PC-3 (cell line): ENCODE measurements at regions not wholly inside any gene's neighbourhood (a gene's known extent, or its start where the extent isn't known, plus 50 kb on each side); places are given as distances from the start of the nearest gene placed in this dataset.

ENCODE experiments used
- EZH2 ChIP-seq: fragments of 300-600 bp; sonication (generic); IDR thresholded peaks from one replicate; pipeline ENCODE4 v1.6.1; 2017; ENCODE audit warnings: antibody characterized with exemption, mild to moderate bottlenecking, low read length; ENCODE audit not compliant: unreplicated experiment
- EZH2phosphoT487 ChIP-seq: fragments of 300-600 bp; sonication (generic); IDR thresholded peaks from 2 replicates; pipeline ENCODE4 v1.6.1; 2018; ENCODE audit warnings: mild to moderate bottlenecking, antibody characterized with exemption, low read length, borderline replicate concordance
- TF ChIP-seq, protein P1 (sequence below): fragments of 300-600 bp; sonication (generic); conservative IDR thresholded peaks from 2 replicates; pipeline ENCODE4 v1.5.1; 2017; ENCODE audit warnings: antibody characterized with exemption, low read depth, mild to moderate bottlenecking, low read length

DNA sequence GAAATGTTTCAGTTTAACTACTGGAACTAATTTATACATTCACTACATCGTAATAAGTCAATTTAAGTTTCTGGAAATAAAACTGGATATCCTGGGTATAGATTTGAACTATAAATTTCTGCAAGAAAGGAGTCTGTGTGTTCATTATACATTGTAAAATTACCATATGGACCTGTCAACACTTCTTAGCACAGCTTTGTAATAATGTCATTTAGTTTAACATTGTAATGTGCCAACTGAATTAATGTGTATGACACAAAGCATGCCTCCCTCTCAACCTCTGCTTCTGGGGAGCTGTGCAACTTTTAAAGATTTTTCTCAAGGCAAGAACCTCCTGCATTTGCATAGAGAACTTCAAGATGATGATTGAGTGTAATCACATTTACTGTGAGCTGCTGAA, 213.7 kb upstream of the GALNT5 start:
- TF ChIP-seq EZH2 (no peak), EZH2phosphoT487 (no peak)
- TF ChIP-seq, protein P1, sequence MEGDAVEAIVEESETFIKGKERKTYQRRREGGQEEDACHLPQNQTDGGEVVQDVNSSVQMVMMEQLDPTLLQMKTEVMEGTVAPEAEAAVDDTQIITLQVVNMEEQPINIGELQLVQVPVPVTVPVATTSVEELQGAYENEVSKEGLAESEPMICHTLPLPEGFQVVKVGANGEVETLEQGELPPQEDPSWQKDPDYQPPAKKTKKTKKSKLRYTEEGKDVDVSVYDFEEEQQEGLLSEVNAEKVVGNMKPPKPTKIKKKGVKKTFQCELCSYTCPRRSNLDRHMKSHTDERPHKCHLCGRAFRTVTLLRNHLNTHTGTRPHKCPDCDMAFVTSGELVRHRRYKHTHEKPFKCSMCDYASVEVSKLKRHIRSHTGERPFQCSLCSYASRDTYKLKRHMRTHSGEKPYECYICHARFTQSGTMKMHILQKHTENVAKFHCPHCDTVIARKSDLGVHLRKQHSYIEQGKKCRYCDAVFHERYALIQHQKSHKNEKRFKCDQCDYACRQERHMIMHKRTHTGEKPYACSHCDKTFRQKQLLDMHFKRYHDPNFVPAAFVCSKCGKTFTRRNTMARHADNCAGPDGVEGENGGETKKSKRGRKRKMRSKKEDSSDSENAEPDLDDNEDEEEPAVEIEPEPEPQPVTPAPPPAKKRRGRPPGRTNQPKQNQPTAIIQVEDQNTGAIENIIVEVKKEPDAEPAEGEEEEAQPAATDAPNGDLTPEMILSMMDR = no peak
